GM19239 (cell line): ENCODE measurements at regions not wholly inside any gene's neighbourhood (a gene's known extent, or its start where the extent isn't known, plus 50 kb on each side); places are given as distances from the start of the nearest gene placed in this dataset.
"Not testable (repeated sequence)": the region's sequence is repeated elsewhere in the genome, so short reads cannot be mapped to it uniquely, and the experiment has no call there.

ENCODE experiments used
- DNase-seq: peaks from one replicate; pipeline ENCODE4 v3.0.0; 2011; ENCODE audit warnings: low spot score; ENCODE audit not compliant: insufficient read length
- FAIRE-seq: peaks from 2 replicates; lab custom pipeline; 2011; peaks lifted over from hg19 to GRCh38; lab: Jason Lieb, UNC

- no peak for FAIRE-seq
- DNase-seq, result no peak
Measured at GRCh38 chr2:121132762-121133107, 152.3 kb downstream of the TFCP2L1 start.

- no peak for DNase-seq
- FAIRE-seq, result no peak
Measured at GRCh38 chr2:121133551-121134319, 151.3 kb downstream of the TFCP2L1 start.

DNA sequence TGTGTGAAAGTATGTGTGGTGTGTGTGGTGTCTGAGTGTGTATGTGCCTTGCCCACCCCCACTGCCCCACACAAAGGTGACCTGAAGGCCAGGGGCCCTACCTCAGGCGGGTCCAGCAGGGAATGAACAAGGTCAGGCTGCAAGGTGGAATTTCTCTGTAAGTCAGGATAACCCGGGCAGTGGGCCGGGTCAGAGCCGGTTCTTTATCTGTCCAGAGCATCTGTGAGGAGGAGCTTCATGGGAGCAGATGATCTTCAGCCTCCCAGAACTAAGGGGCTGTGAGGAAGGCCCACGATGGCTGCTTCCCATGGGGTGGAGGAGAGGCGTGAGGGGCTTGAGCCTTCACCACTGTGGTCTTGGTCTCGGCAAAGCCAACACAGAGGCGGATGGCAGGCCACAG lies 150.3 kb downstream of the TFCP2L1 start:
- FAIRE-seq (no peak), DNase-seq (no peak)

DNA sequence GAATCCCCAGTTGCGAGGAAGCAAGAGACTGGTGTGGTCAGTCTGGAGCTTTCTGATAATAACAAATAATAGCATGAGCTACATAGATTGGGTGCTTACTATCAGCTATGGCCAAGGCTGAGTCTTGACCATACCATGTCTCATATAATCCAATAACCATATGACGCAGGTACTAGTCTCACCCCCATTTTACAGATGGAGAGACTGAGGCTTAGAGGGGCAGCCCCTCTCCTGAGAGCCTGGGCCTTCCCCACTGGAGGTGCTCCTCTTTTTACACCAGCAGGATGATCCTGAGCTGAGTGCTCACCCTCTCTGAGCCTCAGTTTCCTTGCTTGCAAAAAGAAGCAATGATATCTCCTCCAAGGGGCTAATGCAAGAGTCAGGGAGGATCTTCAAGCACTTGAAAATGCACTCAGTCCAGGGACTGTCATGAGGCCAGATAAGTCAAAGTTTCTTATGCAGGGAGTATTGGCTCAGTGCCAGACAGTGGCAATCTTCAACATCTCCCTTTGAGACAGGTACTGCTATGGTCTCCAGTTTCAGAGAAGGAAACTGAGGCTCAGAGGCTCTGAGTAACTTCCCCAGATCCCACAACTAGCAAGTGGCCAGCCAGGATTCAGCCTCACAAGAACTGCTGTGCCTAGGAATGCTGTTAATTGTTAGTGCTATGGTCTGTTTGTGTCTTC lies 149.7 kb downstream of the TFCP2L1 start:
- FAIRE-seq, result no peak
- no peak for DNase-seq

DNA sequence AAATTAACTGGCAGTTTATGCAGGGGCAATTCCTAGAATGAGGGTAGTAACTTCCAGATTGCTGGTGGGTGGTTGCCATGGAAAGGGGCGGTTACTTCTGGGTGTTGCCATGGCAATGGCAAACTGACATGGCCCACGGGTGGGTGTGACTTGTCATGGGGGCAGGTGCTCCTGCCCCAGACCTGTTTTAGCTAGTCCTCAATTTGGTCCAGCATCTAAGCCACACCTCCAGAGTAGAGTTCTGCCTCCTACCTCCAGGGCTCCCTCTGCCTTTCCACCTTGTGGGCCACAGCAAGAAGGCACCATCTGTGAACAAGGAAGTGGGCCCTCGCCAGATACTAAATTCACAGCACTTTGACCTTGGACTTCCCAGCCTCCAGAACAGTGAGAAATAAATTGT lies 148.7 kb downstream of the TFCP2L1 start:
- FAIRE-seq, result no peak
- DNase-seq, result no peak

DNA sequence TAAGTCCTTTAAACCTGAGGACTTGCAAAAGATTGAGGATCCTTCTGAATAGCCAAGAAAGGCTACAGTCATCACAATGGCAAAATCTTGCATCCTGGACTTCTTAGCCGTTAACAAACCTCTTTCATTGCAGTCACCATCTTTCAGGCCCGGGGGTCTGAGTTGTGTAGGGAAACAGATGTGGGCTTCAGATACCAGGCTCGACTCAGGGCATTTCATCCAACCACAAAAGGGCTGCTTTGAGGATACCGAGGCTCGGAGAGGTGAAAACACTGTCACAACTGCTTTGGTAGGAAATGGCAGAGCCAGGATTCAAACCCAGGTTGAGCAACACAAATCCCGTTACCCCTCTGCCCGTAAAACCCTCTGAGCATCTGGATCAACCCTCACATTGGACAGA lies 147.4 kb downstream of the TFCP2L1 start:
- DNase-seq (no peak), FAIRE-seq (no peak)

- FAIRE-seq (no peak), DNase-seq (no peak)
Measured at GRCh38 chr2:121140734-121141133, 144.3 kb downstream of the TFCP2L1 start.

DNA sequence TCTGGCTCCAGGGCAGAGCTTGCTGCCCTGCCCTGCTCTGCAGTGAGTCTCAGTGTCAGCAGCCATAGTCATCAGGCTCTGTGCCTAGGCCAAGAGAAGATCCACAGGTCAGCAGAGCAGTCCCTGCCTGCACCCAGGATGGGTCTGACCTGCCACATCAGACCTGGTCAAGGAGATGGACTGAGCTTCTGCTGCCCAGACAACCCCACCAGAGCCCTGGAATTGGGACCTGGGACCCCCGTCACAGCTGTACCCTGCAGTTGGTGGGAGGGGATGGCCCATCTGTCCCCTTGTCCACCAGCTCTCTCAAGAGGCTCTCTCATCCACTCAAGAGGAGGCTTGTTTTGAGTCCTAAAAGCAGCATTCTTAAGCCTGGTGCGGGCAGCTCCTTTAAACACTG lies 142.6 kb downstream of the TFCP2L1 start:
- no peak for DNase-seq
- no peak for FAIRE-seq

DNA sequence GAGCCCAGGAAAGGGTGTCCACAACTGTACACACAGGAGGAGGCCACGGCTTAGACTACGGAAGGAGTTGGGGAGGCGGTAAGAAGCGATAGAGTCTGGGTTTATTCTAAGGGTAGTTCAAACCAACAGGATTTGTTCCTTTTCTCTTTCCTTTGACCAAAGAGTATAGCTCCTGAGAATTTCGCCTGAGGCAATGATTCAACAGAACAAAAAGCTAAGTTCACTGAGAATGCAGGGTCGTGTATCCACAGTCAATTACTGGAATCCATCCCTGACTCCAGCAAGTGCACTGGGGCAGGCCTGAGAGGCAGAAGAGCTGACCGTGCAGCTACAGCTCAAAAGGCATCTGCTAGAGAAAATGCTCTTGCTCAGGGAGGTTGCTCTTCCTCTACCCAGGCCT lies 140.9 kb downstream of the TFCP2L1 start:
- FAIRE-seq (no peak), DNase-seq (no peak)

GRCh38 chr2:121146630-121147029 lies 138.4 kb downstream of the TFCP2L1 start:
- FAIRE-seq (no peak), DNase-seq (no peak)

DNA sequence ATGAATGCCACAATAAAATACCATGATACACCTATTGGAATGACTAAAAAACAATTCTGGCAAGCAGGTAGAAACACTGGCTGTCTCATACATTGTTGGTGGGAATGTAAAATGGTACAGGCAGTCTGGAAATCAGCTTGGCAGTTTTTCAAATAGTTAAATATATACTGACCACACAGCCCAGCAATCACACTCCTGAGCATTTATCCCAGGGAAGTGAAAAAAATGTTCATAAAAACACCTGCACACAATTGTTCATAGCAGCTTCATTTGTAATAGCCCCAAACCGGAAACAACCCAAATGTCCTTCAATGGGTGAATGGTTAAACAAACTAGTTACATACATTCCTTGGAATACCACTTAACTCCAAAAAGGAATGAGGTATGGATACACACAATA lies 137.2 kb downstream of the TFCP2L1 start:
- DNase-seq (no peak), FAIRE-seq (no peak)

DNA sequence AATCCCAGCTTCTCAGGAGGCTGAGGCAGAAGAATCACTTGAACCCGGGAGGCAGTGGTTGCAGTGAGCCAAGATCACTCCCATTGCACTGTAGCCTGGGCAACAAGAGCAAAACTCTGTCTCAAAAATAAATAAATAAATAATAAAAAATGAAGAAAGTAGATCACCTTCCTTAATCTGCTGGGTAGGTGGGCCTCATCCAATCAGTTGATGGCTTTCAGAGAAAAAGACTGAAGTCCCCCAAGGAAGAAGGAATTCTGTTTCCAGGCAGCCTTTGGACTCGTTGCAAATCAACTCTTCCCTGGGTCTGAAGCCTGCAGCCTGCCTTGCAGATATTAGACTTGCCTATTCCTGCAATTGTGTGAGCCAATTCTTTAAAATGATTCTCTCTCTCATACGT lies 136.5 kb downstream of the TFCP2L1 start:
- no peak for FAIRE-seq
- DNase-seq, result no peak

DNA sequence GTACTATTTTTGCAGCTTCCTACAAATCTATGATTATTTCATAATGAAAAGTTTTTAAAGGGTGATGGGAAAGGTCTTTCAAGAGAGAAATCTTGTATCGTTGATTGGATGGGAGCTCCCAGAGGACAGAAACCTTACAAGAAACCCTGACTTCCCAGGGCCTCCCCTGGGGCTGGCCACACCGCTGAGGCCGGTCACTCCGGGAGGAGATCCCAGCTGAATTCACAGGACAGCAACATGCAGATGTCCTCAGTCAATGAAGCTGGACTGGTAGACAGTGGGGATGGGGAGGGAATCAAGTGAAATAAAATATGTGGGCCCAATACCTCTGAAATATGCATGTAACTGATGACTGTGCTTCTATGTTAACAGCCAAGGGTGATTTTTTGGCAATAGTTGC lies 135.6 kb downstream of the TFCP2L1 start:
- no peak for FAIRE-seq

DNA sequence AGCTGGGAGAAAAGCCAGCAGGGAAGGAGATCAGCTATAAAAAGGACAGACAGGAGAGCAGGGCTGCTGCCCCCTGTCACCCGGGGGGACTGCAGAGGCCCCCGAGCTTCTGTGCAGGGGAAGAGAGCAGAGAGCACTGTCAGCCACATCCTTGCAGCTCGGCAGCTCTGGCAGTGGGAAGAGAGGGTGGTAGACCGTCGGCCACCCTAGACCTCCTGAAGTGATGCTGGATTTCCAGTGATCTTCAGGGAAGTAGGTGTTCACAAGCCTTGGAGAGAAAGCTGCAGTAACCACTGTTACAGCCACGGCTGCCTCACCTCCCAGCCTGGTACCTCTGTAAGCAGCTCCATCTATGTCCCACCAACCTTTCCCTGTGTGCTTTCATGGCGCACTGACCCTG lies 134.9 kb downstream of the TFCP2L1 start:
- DNase-seq (no peak), FAIRE-seq (no peak)

More for the DNA sequence above, 135.6 kb downstream of the TFCP2L1 start:
- no peak for DNase-seq

- DNase-seq (no peak), FAIRE-seq (no peak)
Measured at GRCh38 chr2:121150713-121151112, 134.3 kb downstream of the TFCP2L1 start.

GRCh38 chr2:121151311-121152109 lies 133.5 kb downstream of the TFCP2L1 start:
- DNase-seq (no peak), FAIRE-seq (no peak)

DNA sequence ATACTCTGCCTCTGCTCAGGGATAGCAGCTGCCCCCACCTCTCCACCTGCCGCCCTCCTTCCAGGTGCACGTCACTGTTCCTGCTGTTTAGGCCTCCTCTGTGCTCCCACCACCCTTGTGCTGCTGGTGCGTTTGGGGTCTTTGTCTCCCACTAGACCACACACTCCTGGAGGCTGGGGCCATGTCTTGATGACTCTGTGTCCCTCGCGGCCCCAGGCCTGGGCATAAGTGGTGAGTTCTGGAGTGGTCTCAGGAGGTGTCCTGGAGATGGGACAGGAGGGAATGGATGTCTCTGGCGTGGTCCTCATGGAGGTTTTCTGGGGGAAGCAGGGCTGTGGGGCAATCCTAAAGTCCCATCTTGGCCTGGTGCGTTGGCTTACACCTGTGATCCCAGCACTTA lies 132.1 kb downstream of the TFCP2L1 start:
- no peak for DNase-seq

GRCh38 chr2:121153516-121153915 lies 131.5 kb downstream of the TFCP2L1 start:
- FAIRE-seq (no peak), DNase-seq (no peak)

More for the DNA sequence above, 132.1 kb downstream of the TFCP2L1 start:
- no peak for FAIRE-seq

DNA sequence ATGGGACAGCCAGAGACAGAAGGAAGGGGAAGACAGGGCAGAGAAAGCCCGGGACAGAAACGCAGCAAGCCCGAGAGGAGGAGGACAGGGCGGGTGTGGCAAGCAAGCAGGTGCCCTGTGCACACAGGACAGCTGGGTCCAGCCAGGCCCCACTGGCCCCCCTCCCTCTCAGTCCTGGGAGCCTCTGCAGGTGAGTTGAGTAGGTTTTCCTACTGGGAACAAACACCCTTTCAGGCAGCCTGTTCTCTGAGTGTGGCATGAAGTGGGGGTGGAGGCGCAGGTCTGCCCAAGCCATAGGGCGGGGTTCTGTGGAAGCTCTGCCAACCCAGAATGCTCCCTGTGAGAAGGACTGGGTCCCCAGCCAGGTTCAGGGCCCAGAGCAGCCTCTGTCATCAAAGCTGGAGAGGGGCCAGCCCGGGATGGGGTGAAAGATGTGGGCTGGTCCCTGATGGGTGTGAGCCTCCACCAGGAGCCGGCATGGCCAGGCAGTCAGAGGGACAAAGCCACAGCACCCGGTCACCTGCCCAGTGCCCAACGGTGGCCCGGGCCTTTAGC lies 129.4 kb downstream of the TFCP2L1 start:
- DNase-seq, result no peak
- FAIRE-seq, result no peak

DNA sequence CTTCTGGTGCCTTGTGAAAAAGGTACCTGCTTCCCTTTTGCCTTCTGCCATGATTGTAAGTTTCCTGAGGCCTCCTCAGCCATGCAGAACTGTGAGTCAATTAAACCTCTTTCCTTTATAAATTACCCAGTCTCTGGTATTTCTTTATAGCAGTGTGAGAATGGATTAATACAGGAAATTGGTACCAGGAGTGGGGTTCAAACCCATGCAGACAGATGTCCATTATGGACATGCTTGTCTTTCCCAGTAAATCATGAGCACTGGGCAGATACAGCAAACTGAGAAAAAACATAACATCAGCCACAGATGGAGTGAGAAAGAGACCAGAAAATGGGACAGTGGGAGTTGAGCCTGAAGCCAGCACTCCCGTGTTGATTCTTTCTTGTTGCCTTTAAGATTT lies 127.5 kb downstream of the TFCP2L1 start:
- not testable (repeated sequence) for FAIRE-seq

More for the DNA sequence above, 127.5 kb downstream of the TFCP2L1 start:
- DNase-seq, result not testable (repeated sequence)
